Esophagus muscularis mucosa (tissue), 4 donors: ENCODE measurements at regions not wholly inside any gene's neighbourhood (a gene's known extent, or its start where the extent isn't known, plus 50 kb on each side); places are given as distances from the start of the nearest gene placed in this dataset.

Experiments
- DNase-seq: peaks from one replicate; pipeline ENCODE4 v3.0.0-alpha.2; 2017; ENCODE audit errors: extremely low spot score
- H3K27ac ChIP-seq, 4 donors: fragments of 200-600 bp; sonication (generic); replicated peaks in 1 of 4; 1 replicate in 3 of 4; 2 replicates in 1 of 4; pipeline ENCODE4 v1.5.1; 2016 to 2019; ENCODE audit warnings: mild to moderate bottlenecking in 1 of 4
- H3K27me3 ChIP-seq, 4 donors: fragments of 200-600 bp; sonication (generic); one replicate each; pipeline versions ENCODE4 v1.5.1 to v1.6.0; 2016 to 2019
- H3K36me3 ChIP-seq, 4 donors: fragments of 200-600 bp; sonication (generic); one replicate each; pipeline ENCODE4 v1.5.1; 2016 to 2019
- H3K4me1 ChIP-seq, 4 donors: fragments of 200-600 bp; sonication (generic); one replicate each; pipeline ENCODE4 v1.5.1; 2016 to 2019
- H3K4me3 ChIP-seq, 4 donors: fragments of 200-600 bp; sonication (generic); 1 replicate in 2 of 4; 2 replicates in 2 of 4; pipeline ENCODE4 v1.5.1; 2016 to 2019; ENCODE audit warnings: mild to moderate bottlenecking in 4 of 4, moderate library complexity in 1 of 4
- H3K9me3 ChIP-seq, 4 donors: fragments of 200-600 bp; sonication (generic); 1 replicate in 3 of 4; 2 replicates in 1 of 4; pipeline ENCODE4 v1.5.1; 2016 to 2019
- EP300 ChIP-seq: sonication (generic); formaldehyde crosslinking; IDR thresholded peaks from one replicate; pipeline ENCODE4 v1.6.1; 2017; ENCODE audit warnings: antibody characterized with exemption
- POLR2A ChIP-seq: fragments of 450-650 bp; IDR thresholded peaks from one replicate; pipeline ENCODE4 v1.6.1; 2017; ENCODE audit warnings: antibody characterized with exemption, moderate library complexity, mild to moderate bottlenecking, low read depth
- POLR2AphosphoS5 ChIP-seq, 2 donors: sonication (generic); formaldehyde crosslinking; IDR thresholded peaks; one replicate each; pipeline ENCODE4 v1.6.1; 2017; ENCODE audit warnings: antibody characterized with exemption in 2 of 2
- WGBS: methylation state at CpG from one replicate; pipeline ENCODE4 v1.1.5; 2018; 5-methylcytosine and 5-hydroxymethylcytosine counted together
- intact Hi-C: fragments of 100-400 bp; cut with DNase I; formaldehyde crosslinking; loops from one replicate; pipeline ENCODE4 v1.15.1; 2023
- TF ChIP-seq, protein P1 (sequence below), 3 experiments: fragments of 200-600 bp in 2 of 3; fragments of 450-650 bp in 1 of 3; sonication (generic) in 2 of 3; IDR thresholded peaks; one replicate each; pipeline ENCODE4 v1.5.1; 2017 to 2019; ENCODE audit warnings: antibody characterized with exemption in 3 of 3, mild to moderate bottlenecking in 2 of 3, moderate library complexity in 1 of 3

DNA sequence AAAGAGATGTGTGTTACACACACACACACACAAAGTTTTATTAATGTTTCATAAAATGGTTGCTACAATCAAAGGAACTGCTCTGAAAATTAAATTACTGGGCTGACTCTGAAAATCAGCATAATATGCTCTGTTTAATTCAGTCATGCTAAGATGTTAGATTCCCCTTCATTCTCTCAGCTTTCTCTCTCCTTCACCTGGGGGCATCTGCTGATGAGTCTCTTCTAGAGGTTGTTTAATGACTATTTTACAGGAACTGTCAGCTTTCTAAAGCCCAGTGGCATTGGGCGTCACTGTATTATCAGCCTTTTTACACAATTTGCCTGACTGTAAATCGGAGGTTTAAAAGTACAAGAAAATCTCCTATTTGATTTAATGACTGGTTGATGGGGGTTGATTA, 559.7 kb upstream of the POU3F2 start:
- WGBS = 32% methylated on average over 2 of the region's 2 CpGs
- TF ChIP-seq POLR2AphosphoS5 (IDR thresholded peaks at IDR 0.05) = no peak
- no peak for TF ChIP-seq EP300
- TF ChIP-seq, protein P1, sequence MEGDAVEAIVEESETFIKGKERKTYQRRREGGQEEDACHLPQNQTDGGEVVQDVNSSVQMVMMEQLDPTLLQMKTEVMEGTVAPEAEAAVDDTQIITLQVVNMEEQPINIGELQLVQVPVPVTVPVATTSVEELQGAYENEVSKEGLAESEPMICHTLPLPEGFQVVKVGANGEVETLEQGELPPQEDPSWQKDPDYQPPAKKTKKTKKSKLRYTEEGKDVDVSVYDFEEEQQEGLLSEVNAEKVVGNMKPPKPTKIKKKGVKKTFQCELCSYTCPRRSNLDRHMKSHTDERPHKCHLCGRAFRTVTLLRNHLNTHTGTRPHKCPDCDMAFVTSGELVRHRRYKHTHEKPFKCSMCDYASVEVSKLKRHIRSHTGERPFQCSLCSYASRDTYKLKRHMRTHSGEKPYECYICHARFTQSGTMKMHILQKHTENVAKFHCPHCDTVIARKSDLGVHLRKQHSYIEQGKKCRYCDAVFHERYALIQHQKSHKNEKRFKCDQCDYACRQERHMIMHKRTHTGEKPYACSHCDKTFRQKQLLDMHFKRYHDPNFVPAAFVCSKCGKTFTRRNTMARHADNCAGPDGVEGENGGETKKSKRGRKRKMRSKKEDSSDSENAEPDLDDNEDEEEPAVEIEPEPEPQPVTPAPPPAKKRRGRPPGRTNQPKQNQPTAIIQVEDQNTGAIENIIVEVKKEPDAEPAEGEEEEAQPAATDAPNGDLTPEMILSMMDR (IDR thresholded peaks at IDR 0.05) = no peak
- TF ChIP-seq POLR2A = no peak
- H3K36me3 ChIP-seq = no peaks in the 10 kb centered on the region
- no peak overlapping the region for H3K4me3 ChIP-seq
- H3K4me1 ChIP-seq = no peaks in the 10 kb centered on the region
- no peak for DNase-seq
- no peak overlapping the region for H3K27ac ChIP-seq
- no peaks in the 10 kb centered on the region for H3K27me3 ChIP-seq
- intact Hi-C loops = no loop called here
- H3K9me3 ChIP-seq = no peaks in the 10 kb centered on the region

DNA sequence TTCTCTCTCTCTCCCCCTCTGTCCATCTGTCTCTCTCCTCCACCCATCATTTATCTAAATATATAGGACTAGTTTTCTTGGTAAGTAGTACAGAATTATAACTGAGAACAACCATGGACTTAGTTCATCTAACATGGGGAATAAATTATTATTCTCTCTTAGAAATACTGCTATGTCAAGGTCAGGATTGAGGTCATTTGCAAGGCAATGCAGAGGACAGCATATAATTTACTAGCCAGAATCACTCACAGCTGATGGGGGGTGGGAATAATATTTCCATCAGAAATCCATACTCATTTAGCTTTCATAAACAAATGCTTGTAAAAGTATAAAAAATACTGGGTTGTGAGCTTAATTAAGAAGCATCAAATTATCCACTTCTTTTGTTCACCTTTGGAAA, 553.9 kb upstream of the POU3F2 start:
- H3K4me3 ChIP-seq = no peak overlapping the region
- H3K4me1 ChIP-seq = no peaks in the 10 kb centered on the region
- H3K27me3 ChIP-seq = no peaks in the 10 kb centered on the region
- intact Hi-C loops = no loop called here
- no peak for DNase-seq
- H3K27ac ChIP-seq = no peak overlapping the region
- TF ChIP-seq, protein P1 (IDR thresholded peaks at IDR 0.05) = no peak
- no peak for TF ChIP-seq EP300
- TF ChIP-seq POLR2AphosphoS5 (IDR thresholded peaks at IDR 0.05) = no peak
- TF ChIP-seq POLR2A = no peak
- H3K9me3 ChIP-seq = no peaks in the 10 kb centered on the region
- no peaks in the 10 kb centered on the region for H3K36me3 ChIP-seq

DNA sequence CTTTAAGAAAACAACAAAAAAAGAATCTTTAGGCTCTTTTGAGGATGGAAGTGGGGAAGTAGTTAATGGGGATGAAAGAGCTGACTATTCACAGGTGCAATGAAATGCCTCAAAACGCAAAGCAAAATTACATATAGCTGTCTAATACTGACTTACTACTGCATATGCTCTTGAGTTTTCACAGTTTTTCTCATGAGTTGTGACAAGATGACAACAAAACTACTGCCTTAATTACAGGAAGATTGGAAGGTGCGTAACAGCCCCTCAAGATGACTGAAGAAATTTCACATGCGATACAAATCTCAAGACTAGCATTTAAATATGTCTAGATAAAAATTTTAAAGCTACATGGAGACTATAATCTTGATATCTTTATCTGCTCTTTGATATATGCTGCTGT, 547.8 kb upstream of the POU3F2 start:
- Histone ChIP-seq H3K27ac (no peak overlapping the region), H3K36me3 (no peaks in the 10 kb centered on the region), H3K4me1 (no peaks in the 10 kb centered on the region), H3K4me3 (no peak overlapping the region), H3K9me3 (no peaks in the 10 kb centered on the region), H3K27me3 (no peaks in the 10 kb centered on the region)
- no peak for DNase-seq
- WGBS = 94% methylated on average over 3 of the region's 3 CpGs
- TF ChIP-seq POLR2AphosphoS5 (IDR thresholded peaks at IDR 0.05) (no peak), EP300 (no peak), POLR2A (no peak)
- TF ChIP-seq, protein P1 (IDR thresholded peaks at IDR 0.05) = no peak
- intact Hi-C loops = no loop called here

DNA sequence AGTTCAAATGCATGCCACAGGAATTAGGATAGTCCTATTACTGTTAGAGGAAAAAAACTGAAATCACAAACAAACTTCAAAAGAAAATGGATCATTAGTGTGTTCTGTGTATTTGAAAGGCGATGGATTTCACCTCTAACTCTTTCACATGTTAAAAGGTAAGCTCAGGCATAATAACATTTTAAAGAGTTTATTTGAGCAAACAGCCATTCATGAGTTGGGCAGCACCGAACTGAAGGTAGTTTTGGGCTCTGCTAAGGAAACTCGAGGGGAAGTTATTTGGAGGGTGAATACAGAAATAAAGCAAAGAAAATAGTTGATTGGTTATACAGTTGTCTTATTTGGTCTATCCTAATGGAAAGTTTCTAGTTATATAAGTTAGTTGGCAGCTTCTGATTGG, 546.5 kb upstream of the POU3F2 start:
- TF ChIP-seq POLR2A (no peak), POLR2AphosphoS5 (IDR thresholded peaks at IDR 0.05) (no peak), EP300 (no peak)
- TF ChIP-seq, protein P1 (IDR thresholded peaks at IDR 0.05) = no peak
- intact Hi-C loops = no loop called here
- Histone ChIP-seq H3K4me3 (no peak overlapping the region), H3K9me3 (no peaks in the 10 kb centered on the region), H3K4me1 (no peaks in the 10 kb centered on the region), H3K27ac (no peak overlapping the region), H3K36me3 (no peaks in the 10 kb centered on the region), H3K27me3 (no peaks in the 10 kb centered on the region)
- WGBS = 81% methylated on average over 3 of the region's 3 CpGs
- DNase-seq = no peak

GRCh38 chr6:98292810-98293209, 541.6 kb upstream of the POU3F2 start:
- H3K9me3 ChIP-seq = no peaks in the 10 kb centered on the region
- 44% methylated on average over 3 of the region's 3 CpGs for WGBS
- TF ChIP-seq, protein P1 (IDR thresholded peaks at IDR 0.05) = no peak
- TF ChIP-seq EP300 = no peak
- no peak for TF ChIP-seq POLR2AphosphoS5 (IDR thresholded peaks at IDR 0.05)
- no peak for TF ChIP-seq POLR2A

More at GRCh38 chr6:98292810-98293209, 541.6 kb upstream of the POU3F2 start:
- no peak for DNase-seq
- intact Hi-C loops = no loop called here
- no peaks in the 10 kb centered on the region for H3K27me3 ChIP-seq
- H3K27ac ChIP-seq = no peak overlapping the region
- H3K4me1 ChIP-seq = no peaks in the 10 kb centered on the region
- no peak overlapping the region for H3K4me3 ChIP-seq
- H3K36me3 ChIP-seq = no peaks in the 10 kb centered on the region
